ENCODE measurements at regions not wholly inside any gene's neighbourhood (a gene's known extent, or its start where the extent isn't known, plus 50 kb on each side); places are given as distances from the start of the nearest gene placed in this dataset.
"Not testable (repeated sequence)": the region's sequence is repeated elsewhere in the genome, so short reads cannot be mapped to it uniquely, and the experiment has no call there.

- not testable (repeated sequence) for DNase-seq (ENCODE audit: low spot score)
Measured at GRCh38 chr18:60015826-60016225, 116.0 kb downstream of the PMAIP1 start.

GRCh38 chr18:60013148-60013547, 113.4 kb downstream of the PMAIP1 start:
- DNase-seq (ENCODE audit: low spot score), result not testable (repeated sequence)

DNA sequence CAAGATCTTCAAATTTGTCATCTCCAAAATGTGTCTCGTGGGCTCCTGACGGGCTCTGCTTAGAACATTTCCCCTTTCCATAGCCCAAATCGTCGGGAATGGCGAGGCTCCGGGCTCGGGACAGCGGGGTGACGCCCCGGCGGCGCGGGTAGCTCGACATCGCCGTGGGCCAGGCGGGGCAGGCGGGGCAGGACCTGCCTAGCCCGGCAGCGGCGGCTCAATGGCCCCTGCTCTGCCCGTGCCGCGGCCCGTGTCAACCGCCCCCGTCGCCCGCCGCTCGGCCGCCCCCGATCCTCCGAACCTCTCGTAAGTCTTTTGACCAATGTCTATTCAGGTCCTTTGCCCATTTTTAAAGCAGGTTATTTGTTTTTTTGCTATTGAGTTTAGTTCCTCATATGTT, 111.2 kb downstream of the PMAIP1 start:
- DNase-seq (ENCODE audit: low spot score), result no peak

- DNase-seq (ENCODE audit: low spot score), result no peak
Measured at GRCh38 chr18:60010513-60010912, 110.7 kb downstream of the PMAIP1 start.

DNA sequence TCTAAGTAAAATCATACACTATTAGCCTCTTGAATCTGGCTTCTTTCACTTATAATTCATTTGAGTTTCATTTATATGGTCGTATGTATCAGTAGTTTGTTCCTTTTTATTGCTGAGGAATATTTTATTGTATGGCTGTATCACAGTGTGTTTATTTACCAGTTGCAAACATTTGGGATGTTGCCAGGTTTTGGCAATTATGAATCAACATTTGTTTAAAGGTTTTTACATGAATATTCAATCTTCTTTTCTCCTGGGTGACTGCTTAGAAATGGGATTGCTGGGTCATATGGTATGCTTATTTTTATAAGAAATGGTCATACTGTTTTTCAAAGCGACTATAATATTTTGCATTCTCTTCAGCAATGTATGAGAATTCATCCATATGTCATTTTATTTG, 107.9 kb downstream of the PMAIP1 start:
- DNase-seq (ENCODE audit: low spot score), result no peak

DNA sequence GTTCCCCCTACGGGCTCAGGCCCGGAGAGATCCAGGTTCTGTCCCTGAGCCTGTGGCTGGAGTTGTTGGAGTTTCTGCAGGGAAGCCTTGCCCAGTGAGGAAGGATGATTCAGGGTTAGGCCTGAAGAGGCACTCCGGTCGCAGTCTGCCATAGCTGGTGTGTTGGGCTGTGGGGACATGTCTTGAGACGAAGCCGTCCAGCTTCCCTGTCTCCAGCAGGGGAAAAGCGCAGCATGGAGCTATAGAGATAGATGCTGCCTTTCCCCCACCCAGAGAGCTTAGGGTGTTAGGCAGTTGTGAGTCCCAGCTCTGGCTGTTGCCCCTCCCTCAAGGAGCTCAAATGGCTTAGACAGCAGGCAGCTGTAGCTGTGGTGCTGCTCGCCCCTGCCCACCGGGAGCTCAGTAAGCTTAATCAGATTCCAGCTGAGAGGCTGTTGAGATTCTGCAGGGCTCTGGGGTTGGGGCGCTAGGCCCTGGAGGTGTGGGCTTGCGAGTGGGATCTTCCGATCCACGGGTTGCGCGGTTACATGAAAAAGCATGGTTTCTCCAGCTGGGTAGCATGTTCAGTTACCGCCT, 103.9 kb downstream of the PMAIP1 start:
- DNase-seq (ENCODE audit: low spot score), result no peak

- peak; percentile 26 for DNase-seq (ENCODE audit: low spot score)
Measured at GRCh38 chr18:59996370-59996966, 96.7 kb downstream of the PMAIP1 start.

DNA sequence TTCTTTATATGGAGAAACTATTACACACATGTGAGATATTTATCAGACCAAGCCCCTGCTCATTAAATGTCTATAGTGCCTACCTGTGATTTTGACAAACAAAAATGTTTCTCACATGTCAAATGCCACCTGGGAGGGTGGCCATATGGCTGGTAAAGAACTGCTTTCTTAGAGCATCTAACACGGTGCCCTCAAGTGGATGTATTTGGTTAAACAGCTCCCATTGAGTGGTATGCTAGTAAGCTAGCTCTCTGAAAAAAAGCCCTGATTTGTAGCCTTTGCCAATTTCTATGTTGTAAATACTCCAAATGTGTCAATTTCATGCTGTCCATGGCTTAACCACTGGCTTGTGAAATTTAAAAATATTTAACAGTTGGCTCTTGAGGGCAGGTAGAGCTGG, 94.6 kb downstream of the PMAIP1 start:
- no peak for DNase-seq (ENCODE audit: low spot score)

DNA sequence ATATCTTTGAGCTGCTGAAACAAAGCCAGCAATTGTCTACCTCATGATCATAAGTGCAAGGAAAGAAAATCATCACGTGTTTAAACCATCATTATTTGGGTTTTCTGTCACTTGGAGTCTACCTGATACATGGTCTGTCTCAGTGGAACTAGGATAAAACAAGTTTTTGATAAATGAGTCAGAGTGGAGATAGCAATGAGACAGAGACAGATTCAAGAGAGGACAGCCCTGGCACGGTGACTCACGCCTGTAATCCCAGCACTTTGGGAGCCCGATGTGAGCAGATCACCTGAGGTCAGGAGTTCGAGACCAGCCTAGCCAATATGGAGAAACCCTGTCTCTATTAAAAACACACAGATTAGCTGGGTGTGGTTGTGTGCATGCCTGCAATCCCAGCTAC, 93.8 kb downstream of the PMAIP1 start:
- DNase-seq (ENCODE audit: low spot score), result no peak

- DNase-seq (ENCODE audit: low spot score), result no peak
Measured at GRCh38 chr18:59990121-59990823, 90.5 kb downstream of the PMAIP1 start.

DNA sequence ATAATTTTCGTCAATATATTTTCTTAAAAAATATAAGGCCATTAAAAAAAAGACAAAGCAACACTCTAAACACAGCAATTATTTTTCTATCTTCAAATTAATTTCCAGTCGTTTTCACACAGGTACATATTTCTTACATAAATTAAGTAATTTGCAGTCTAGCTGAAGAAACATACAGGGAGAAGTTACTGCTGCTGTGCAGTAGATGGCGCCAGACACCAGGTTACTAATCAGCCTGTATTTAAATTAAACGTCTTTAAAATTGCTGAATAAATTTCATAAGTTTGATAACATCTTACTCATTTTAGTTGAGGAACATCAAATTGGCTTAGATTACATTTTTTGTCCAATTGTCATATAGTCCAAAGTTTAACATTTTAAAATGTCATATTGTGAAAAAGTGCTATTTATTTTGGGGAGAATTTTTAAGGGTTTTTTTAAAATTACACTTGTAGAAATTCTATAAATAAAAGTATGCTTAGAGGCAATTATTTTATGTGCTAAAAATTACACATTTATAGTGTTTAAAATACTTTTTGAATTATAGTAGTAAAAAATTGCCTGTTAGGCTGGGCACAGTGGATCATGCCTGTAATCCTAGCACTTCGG, 88.4 kb downstream of the PMAIP1 start:
- peak; percentile 41 for DNase-seq (ENCODE audit: low spot score)

DNA sequence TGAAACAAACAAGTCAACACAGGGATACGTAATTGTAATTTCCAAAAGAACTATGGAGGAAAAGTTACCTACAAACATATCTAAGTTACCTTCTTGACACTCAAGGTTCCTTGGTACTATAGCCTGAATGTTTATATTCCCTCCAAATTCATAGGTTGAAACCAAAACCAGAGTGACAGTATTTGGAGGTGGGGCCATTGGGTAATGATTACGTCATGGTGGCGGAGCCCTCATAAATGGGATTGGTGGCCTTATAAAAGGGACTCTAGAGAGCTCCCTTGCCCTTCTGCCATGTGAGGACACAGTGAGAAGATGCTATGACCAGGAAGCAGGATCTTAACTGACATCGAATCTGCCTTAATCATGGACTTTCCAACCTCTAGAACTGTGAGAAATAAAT, 87.3 kb downstream of the PMAIP1 start:
- no peak for DNase-seq (ENCODE audit: low spot score)

DNA sequence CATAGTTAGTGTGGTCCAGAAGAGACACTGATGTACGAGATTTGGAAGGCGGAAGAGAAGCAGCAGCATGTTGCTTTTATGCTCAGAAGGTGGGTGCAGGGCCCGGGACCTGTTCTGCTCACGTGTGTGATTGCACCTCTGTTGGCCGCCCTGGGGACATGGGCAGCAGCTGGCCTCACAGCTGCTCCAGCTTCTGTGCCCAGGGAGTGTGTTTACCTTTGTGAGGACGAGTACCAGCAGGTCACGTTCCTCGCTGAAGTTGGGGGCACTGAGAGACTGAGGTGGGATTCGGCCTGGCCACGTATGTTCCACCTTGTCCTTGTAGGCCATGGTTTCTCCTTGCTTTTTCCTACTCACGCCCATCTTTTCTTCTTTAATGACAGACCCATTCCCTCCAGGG, 86.3 kb downstream of the PMAIP1 start:
- no peak for DNase-seq (ENCODE audit: low spot score)

DNA sequence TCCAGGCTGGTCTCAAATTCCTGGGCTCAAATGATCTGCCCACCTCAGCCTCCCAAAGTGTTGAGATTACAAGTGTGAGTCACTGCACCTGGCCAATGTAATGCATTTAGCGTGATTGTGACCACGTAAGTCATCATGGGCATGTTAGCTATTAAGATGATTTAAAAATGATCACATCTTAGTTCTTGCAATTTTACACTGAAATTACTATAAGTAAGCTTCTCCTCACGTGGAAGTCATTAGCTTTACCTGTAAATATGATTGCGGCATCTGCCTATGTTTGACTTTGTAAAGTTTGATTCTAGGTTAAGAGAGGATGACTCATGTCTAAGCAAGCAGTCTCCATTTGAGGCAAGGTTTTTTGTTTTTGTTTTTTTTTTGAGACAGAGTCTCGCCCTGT, 85.5 kb downstream of the PMAIP1 start:
- no peak for DNase-seq (ENCODE audit: low spot score)

DNA sequence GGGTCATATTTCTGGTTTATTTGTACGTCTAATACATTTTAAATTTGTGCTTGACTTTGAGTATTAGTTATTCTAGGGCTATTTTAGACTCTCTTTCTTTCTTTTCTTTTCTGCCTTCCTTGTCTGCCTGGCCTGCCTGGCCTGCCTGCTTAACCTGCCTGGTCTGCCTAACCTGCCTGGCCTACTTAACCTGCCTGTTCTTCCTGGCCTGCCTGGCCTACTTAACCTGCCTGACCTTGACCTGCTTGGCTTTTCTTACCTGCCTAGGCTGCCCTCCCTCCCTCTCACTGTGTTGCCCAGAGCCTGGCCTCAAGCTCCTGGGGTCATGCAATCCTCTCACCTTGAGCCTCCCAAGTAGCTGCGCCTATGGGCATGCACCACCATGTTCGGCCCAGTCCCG, 83.7 kb downstream of the PMAIP1 start:
- DNase-seq (ENCODE audit: low spot score), result no peak

DNA sequence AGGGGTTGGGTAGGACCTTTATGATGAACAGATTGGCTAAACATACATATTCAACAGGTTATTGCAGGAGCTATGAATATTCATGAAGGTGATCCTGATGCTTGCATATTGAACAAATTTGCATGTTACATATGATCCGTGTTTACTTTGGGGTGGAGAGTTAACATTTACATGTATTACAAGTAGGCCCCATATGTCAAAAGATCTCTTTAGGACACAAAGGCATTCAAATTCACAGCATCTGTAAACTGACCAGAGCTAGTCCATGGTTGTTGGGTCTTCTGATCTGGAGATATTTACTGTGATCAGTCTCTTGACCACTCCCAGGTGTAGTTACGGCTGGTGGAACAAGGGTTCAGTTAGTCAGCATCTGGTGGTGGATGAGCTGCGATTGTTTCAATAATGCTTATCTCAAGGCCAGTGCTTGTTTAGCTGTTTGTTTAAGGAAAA, 80.4 kb downstream of the PMAIP1 start:
- DNase-seq (ENCODE audit: low spot score), result no peak

GRCh38 chr18:59971871-59972428, 72.2 kb downstream of the PMAIP1 start:
- no peak for DNase-seq (ENCODE audit: low spot score)

- DNase-seq (ENCODE audit: low spot score), result not testable (repeated sequence)
Measured at GRCh38 chr18:59971144-59971543, 71.3 kb downstream of the PMAIP1 start.

DNA sequence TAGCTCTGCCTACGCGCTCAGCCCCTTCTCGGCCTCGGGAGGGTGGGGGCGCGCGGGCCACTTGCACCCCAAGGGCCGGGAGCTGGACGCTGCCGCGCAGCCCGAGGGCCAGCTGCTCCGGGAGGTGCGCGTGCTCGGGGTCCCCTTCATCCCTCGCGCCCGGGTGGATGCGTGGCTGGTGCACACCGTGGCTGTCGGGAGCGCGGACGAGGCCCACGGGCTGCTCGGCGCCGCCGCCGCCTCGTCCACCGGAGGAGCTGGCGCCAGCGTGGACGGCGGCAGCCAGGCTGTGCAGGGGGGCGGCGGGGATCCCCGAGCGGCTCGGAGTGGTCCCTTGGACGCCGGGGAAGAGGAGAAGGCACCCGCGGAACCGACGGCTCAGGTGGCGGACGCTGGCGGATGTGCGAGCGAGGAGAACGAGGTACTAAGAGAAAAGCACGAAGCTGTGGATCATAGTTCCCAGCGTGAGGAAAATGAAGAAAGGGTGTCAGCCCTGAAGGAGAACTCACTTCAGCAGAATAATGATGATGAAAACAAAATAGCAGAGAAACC, 69.8 kb downstream of the PMAIP1 start:
- not testable (repeated sequence) for DNase-seq (ENCODE audit: low spot score)

- DNase-seq (ENCODE audit: low spot score), result no peak
Measured at GRCh38 chr18:59968583-59968982, 68.8 kb downstream of the PMAIP1 start.

DNA sequence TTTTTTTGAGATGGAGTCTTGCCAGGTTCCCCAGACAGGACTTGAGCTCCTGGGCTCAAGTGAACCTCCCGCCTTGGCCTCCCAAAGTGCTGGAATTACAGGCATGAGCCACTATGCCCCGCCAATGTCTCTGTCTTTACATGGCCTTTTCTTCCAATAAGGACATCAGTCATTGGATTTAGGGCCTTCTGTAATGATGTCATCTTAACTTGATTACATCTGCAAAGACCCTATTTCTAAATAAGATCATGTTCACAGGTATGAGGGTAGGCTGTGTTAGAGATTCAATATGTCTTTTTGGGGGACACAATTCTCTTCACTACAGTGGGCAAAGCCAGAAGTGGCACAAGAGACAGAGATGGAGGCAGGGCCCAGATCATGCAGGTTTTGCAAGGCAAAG, 68.1 kb downstream of the PMAIP1 start:
- DNase-seq (ENCODE audit: low spot score), result no peak

DNA sequence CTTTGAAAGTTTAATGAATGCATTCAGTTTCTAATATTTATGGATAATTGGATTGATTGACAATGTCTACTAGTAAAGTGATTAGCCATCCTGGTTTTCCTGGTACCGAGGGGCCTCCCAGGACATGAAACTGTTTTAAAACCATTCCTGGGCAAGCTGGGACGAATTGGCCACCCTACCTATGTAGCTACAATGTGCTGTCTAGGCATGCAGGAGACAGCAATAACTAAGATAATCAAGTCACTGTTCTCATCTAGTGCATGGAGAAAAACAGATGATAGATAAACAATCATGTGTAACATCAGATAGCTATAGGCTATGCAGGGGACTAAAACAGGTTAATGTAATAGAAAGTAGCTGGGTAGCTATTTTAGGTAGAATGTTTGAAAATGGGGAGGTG, 67.1 kb downstream of the PMAIP1 start:
- DNase-seq (ENCODE audit: low spot score), result no peak

DNA sequence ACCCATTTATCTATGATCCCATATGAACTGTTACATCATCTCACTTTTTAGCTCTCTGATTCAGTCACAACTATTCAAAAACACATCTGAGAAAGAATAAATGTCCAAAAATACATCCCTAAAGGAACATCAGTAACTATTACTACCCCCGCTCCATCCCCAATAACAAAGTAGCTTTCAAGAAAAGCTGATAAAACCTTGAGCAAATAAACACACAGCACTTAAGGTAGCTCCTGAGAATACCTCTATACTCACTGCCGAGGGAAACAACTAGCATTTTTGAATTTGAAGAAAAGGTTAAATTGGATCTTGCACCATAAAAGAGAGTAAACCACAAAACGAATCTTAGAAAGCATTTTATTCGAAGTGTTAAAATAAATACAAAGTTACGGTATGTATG, 63.4 kb downstream of the PMAIP1 start:
- no peak for DNase-seq (ENCODE audit: low spot score)
